Large intestine (tissue), 3 donors: ENCODE measurements at regions not wholly inside any gene's neighbourhood (a gene's known extent, or its start where the extent isn't known, plus 50 kb on each side); places are given as distances from the start of the nearest gene placed in this dataset.
"Not testable (repeated sequence)": the region's sequence is repeated elsewhere in the genome, so short reads cannot be mapped to it uniquely, and the experiment has no call there.

Experiments
- DNase-seq, 2 donors: peaks; one replicate each; pipeline versions ENCODE4 v3.0.0 to v3.0.0-alpha.2; 2013
- H3K27ac ChIP-seq: one replicate; pipeline ENCODE4 v1.5.1; 2013; ENCODE audit warnings: low read length
- H3K27me3 ChIP-seq: 2 replicates; pipeline ENCODE4 v1.6.1; 2013; ENCODE audit warnings: low read length; ENCODE audit not compliant: control insufficient read depth, insufficient read depth
- H3K36me3 ChIP-seq: 2 replicates; pipeline ENCODE4 v1.6.1; 2013; ENCODE audit warnings: low read length; ENCODE audit not compliant: control insufficient read depth, insufficient read depth
- H3K4me1 ChIP-seq: one replicate; pipeline ENCODE4 v1.6.1; 2013; ENCODE audit warnings: low read length; ENCODE audit not compliant: control insufficient read depth, insufficient read depth
- H3K4me3 ChIP-seq: one replicate; pipeline ENCODE4 v1.5.1; 2013; ENCODE audit warnings: low read length
- H3K9me3 ChIP-seq: one replicate; pipeline ENCODE4 v1.6.1; 2013; ENCODE audit warnings: mild to moderate bottlenecking, low read depth, low read length, moderate library complexity; ENCODE audit not compliant: control insufficient read depth
- WGBS: methylation state at CpG from one replicate; pipeline ENCODE4 v1.1.5; 2013; ENCODE audit warnings: low lambda C conversion rate; ENCODE audit not compliant: insufficient coverage; 5-methylcytosine and 5-hydroxymethylcytosine counted together

DNA sequence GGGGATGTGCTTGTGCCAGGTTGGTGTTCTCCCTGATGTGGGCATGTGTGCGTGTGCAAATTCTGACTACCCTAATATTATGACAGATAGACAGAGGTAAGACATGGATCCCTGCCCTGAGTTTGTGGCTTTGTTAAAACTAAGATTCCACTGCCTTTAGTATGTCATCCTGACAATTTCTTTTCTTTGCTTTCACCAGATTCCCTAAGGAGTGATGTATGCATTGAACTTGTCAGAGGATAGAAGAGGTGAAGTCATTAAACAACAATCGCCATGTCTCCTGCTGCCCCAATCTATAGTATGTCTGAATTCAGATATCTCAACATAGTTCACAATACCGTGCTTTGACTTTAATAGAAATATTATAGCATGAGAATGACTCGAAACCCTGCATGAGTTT is 137.1 kb upstream of the ELAC2 start:
- H3K27me3 ChIP-seq, result no peaks in the 10 kb centered on the region
- no peak overlapping the region for H3K4me3 ChIP-seq
- WGBS, result no CpG with 5 or more reads among the region's 4 CpGs
- no peaks in the 10 kb centered on the region for H3K36me3 ChIP-seq
- DNase-seq, result no peak
- no peaks in the 10 kb centered on the region for H3K9me3 ChIP-seq
- H3K27ac ChIP-seq, result no peak overlapping the region
- H3K4me1 ChIP-seq, result no peaks in the 10 kb centered on the region

- Histone ChIP-seq H3K4me3 (no peak overlapping the region), H3K36me3 (no peaks in the 10 kb centered on the region), H3K27ac (no peak overlapping the region), H3K27me3 (no peaks in the 10 kb centered on the region), H3K4me1 (no peaks in the 10 kb centered on the region), H3K9me3 (no peaks in the 10 kb centered on the region)
- no peak for DNase-seq
- WGBS, result 69% methylated on average over 2 of the region's 2 CpGs
Measured at GRCh38 chr17:13154398-13154797, 136.6 kb upstream of the ELAC2 start.

- Histone ChIP-seq H3K27ac (no peak overlapping the region), H3K9me3 (no peaks in the 10 kb centered on the region), H3K27me3 (no peaks in the 10 kb centered on the region), H3K4me1 (no peaks in the 10 kb centered on the region), H3K36me3 (no peaks in the 10 kb centered on the region), H3K4me3 (no peak overlapping the region)
- no peak for DNase-seq
- no CpG with 5 or more reads among the region's 1 CpG for WGBS
Measured at GRCh38 chr17:13153036-13153435, 135.2 kb upstream of the ELAC2 start.

DNA sequence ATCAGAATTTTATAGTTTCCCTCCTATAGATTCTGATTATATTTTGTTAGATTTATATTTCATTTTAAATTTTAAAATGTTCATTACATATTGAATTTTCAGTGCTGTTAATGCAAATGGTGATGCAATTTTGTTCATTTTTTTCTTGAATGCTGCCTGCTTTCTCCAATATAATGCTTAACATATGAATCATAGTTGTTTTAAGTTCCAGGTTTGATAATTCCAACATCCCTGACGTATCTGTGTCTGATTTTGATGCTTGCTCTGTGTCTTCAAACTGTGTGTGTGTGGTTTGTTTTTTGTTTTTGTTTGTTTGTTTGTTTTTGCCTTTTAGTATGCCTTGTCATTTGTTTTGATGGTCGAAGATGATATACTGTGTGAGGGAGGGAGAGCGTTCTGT is 134.7 kb upstream of the ELAC2 start:
- no peak overlapping the region for H3K4me3 ChIP-seq
- H3K27ac ChIP-seq, result no peak overlapping the region
- no peak for DNase-seq
- no peaks in the 10 kb centered on the region for H3K4me1 ChIP-seq
- no peaks in the 10 kb centered on the region for H3K36me3 ChIP-seq
- H3K27me3 ChIP-seq, result no peaks in the 10 kb centered on the region
- WGBS, result 71% methylated on average over 1 of the region's 3 CpGs
- H3K9me3 ChIP-seq, result no peaks in the 10 kb centered on the region

DNA sequence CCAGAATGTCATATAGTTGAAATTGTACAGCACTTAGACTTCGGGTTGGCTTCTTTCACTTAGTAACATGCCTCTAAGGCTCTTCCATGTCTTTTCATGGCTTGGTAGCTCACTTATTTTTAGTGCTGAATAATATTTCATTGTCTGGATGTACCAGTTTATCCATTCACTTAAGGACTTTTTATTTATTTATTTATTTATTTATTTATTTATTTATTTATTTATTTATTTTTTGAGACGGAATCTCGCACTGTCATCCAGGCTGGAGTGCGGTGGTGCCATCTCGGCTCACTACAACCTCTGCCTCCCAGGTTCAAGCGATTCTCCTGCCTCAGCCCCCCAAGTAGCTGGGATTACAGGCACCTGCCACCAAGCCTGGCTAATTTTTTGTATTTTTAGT is 132.9 kb upstream of the ELAC2 start:
- H3K4me1 ChIP-seq, H3K27ac ChIP-seq, H3K27me3 ChIP-seq, DNase-seq, H3K4me3 ChIP-seq, H3K36me3 ChIP-seq, H3K9me3 ChIP-seq: not testable (repeated sequence)
- whole genome bisulfite sequencing, result no CpG with 5 or more reads among the region's 6 CpGs

DNA sequence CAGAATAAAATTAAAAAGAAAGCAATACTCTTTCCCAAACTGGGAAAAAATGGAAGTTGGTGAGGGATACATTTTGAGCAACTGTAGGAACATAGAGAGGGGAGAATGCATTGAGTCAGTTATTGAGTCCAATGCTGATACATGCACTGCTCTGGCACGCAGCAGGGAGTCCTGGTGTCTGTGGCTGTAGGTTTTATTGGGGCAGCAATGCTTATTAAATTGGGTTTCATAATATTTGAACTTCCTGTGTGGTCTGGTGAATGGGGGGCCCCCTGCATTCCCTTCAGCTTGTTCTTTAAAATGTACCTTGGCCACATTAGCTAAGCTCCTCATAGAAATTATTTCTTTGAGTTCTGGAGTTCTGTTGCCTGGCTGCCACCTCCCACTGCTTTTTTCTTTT is 125.2 kb upstream of the ELAC2 start:
- WGBS, result no CpG with 5 or more reads among the region's 1 CpG
- no peak for DNase-seq
- no peaks in the 10 kb centered on the region for H3K4me1 ChIP-seq

GRCh38 chr17:13140750-13141149 is 122.9 kb upstream of the ELAC2 start:
- Histone ChIP-seq H3K9me3 (no peaks in the 10 kb centered on the region), H3K4me3 (no peak overlapping the region), H3K36me3 (no peaks in the 10 kb centered on the region), H3K4me1 (no peaks in the 10 kb centered on the region), H3K27ac (no peak overlapping the region), H3K27me3 (no peaks in the 10 kb centered on the region)
- no CpG with 5 or more reads among the region's 2 CpGs for WGBS
- no peak for DNase-seq

More for the DNA sequence above, 125.2 kb upstream of the ELAC2 start:
- H3K9me3 ChIP-seq, result no peaks in the 10 kb centered on the region
- H3K27ac ChIP-seq, result no peak overlapping the region
- H3K36me3 ChIP-seq, result no peaks in the 10 kb centered on the region
- no peaks in the 10 kb centered on the region for H3K27me3 ChIP-seq
- H3K4me3 ChIP-seq, result no peak overlapping the region

DNA sequence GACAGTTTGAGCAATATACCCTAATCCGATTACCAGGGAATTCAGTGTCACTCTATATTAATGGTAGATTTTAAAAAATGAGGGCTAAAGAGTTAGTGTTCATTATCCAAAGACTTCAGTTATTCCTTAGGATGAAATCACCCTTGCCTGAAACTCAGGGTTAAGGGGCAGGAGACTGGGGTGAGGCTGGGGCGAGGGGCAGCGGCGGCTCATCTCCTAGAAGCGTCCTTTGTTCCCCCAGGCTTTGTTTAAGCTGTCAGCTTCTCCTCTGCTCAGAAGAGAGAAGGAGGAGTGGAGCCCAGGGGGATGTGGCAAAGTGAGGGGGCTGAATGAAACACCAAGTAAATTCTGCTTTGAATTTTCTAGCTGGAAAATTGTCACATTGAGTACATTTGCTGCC is 117.7 kb upstream of the ELAC2 start:
- H3K4me1 ChIP-seq, result no peaks in the 10 kb centered on the region
- no peak overlapping the region for H3K4me3 ChIP-seq
- WGBS, result 20% methylated on average over 2 of the region's 5 CpGs
- H3K36me3 ChIP-seq, result no peaks in the 10 kb centered on the region
- DNase-seq, result no peak
- no peaks in the 10 kb centered on the region for H3K9me3 ChIP-seq
- no peaks in the 10 kb centered on the region for H3K27me3 ChIP-seq
- no peak overlapping the region for H3K27ac ChIP-seq

DNA sequence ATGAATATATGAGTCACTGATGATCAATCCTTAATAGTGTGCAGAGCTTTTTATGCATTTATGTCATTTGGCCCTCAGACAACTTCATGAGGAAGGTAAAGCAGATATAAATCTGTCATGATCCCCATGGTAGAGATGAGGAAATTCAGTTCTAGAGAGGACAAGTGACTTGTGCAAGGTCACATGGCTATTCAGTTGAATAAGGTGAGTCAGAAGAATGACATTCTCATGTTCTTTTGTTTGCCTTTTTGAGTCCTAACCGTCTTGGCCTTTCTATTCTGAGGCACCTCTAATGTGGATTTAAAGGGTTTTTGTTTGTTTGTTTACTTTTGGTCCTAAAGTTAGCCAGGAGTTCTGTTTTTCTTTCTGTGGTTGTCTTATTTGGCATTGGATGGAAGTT is 116.2 kb upstream of the ELAC2 start:
- Histone ChIP-seq H3K27ac (no peak overlapping the region), H3K4me1 (no peaks in the 10 kb centered on the region), H3K27me3 (no peaks in the 10 kb centered on the region), H3K36me3 (no peaks in the 10 kb centered on the region), H3K9me3 (no peaks in the 10 kb centered on the region), H3K4me3 (no peak overlapping the region)
- no peak for DNase-seq
- WGBS, result no CpG with 5 or more reads among the region's 1 CpG

GRCh38 chr17:13131225-13131624 is 113.4 kb upstream of the ELAC2 start:
- H3K27me3 ChIP-seq, result no peaks in the 10 kb centered on the region
- no peak overlapping the region for H3K4me3 ChIP-seq
- H3K36me3 ChIP-seq, result no peaks in the 10 kb centered on the region
- no peaks in the 10 kb centered on the region for H3K9me3 ChIP-seq
- no peaks in the 10 kb centered on the region for H3K4me1 ChIP-seq
- 63% methylated on average over 1 of the region's 5 CpGs for WGBS
- no peak overlapping the region for H3K27ac ChIP-seq
- DNase-seq, result no peak

GRCh38 chr17:13129356-13129755 is 111.5 kb upstream of the ELAC2 start:
- no peak for DNase-seq
- Histone ChIP-seq H3K27me3 (no peaks in the 10 kb centered on the region), H3K36me3 (no peaks in the 10 kb centered on the region), H3K27ac (no peak overlapping the region), H3K4me3 (no peak overlapping the region), H3K9me3 (no peaks in the 10 kb centered on the region), H3K4me1 (no peaks in the 10 kb centered on the region)
- WGBS, result no CpG with 5 or more reads among the region's 2 CpGs
